BJ (cell line): ENCODE measurements at regions not wholly inside any gene's neighbourhood (a gene's known extent, or its start where the extent isn't known, plus 50 kb on each side); places are given as distances from the start of the nearest gene placed in this dataset.

Experiments used
- CTCF ChIA-PET: fragments of 350-600 bp; formaldehyde crosslinking; extraction: SDS; loops from one replicate; lab custom pipeline; 2021; ENCODE audit warnings: antibody characterized with exemption, inconsistent platforms; lab: Yijun Ruan, JAX
- POLR2A ChIA-PET: fragments of 300-600 bp; sonication (Branson Sonifier 250); formaldehyde crosslinking; extraction: SDS; loops from one replicate; lab custom pipeline; 2021; ENCODE audit warnings: antibody characterized with exemption; lab: Charles Lee
- DNase-seq: peaks from one replicate; pipeline ENCODE4 v3.0.0-alpha.2; 2011; ENCODE audit warnings: low read depth
- H3K27me3 ChIP-seq: 2 replicates; pipeline ENCODE4 v1.6.0; 2011; ENCODE audit warnings: low read length; ENCODE audit not compliant: control insufficient read depth, insufficient read depth
- H3K36me3 ChIP-seq: 2 replicates; pipeline ENCODE4 v1.5.1; 2011; ENCODE audit warnings: low read length; ENCODE audit not compliant: control insufficient read depth, insufficient read depth
- H3K4me3 ChIP-seq: 2 replicates; pipeline ENCODE4 v1.5.1; 2011; ENCODE audit warnings: low read depth, mild to moderate bottlenecking, control low read depth, low read length
- CTCF ChIP-seq: IDR thresholded peaks from 2 replicates; pipeline ENCODE4 v1.5.1; 2011; ENCODE audit warnings: low read depth, mild to moderate bottlenecking, control low read depth, inconsistent platforms, low read length, moderate library complexity; ENCODE audit not compliant: insufficient read depth

- Histone ChIP-seq H3K36me3 (no peaks in the 10 kb centered on the region), H3K4me3 (no peak overlapping the region), H3K27me3 (peaks cover 7% of the 10 kb centered on the region)
- no peak for TF ChIP-seq CTCF
- DNase-seq = no peak
- CTCF ChIA-PET = no interaction called here
- POLR2A ChIA-PET = no interaction called here
These were observed 206.2 kb upstream of the CADM1 start for GRCh38 chr11:115710426-115710825.

GRCh38 chr11:115709297-115709696 lies 205.1 kb upstream of the CADM1 start:
- Histone ChIP-seq H3K27me3 (peaks cover 7% of the 10 kb centered on the region), H3K4me3 (no peak overlapping the region), H3K36me3 (no peaks in the 10 kb centered on the region)
- ChIA-PET CTCF (no interaction called here), POLR2A (no interaction called here)
- no peak for DNase-seq
- TF ChIP-seq CTCF = no peak

- DNase-seq = no peak
- peaks cover 7% of the 10 kb centered on the region for H3K27me3 ChIP-seq
- ChIA-PET CTCF (no interaction called here), POLR2A (no interaction called here)
- no peak for TF ChIP-seq CTCF
- no peak overlapping the region for H3K4me3 ChIP-seq
- no peaks in the 10 kb centered on the region for H3K36me3 ChIP-seq
These were observed 203.1 kb upstream of the CADM1 start for GRCh38 chr11:115707180-115707905.

GRCh38 chr11:115706626-115707135 lies 202.5 kb upstream of the CADM1 start:
- ChIA-PET CTCF (no interaction called here), POLR2A (no interaction called here)
- no peak for DNase-seq
- Histone ChIP-seq H3K4me3 (no peak overlapping the region), H3K27me3 (peaks cover 7% of the 10 kb centered on the region), H3K36me3 (no peaks in the 10 kb centered on the region)
- no peak for TF ChIP-seq CTCF

GRCh38 chr11:115705200-115705599 lies 201.0 kb upstream of the CADM1 start:
- ChIA-PET CTCF (interaction anchor here (0.6 to 1.0 kb wide), 2 partner anchors 14 to 39 kb away, joined by 3 read pairs; no protein-coding TSS in a partner anchor), POLR2A (no interaction called here)
- Histone ChIP-seq H3K27me3 (no peaks in the 10 kb centered on the region; the same call in 1 of the 2 replicates), H3K4me3 (no peak overlapping the region), H3K36me3 (no peaks in the 10 kb centered on the region)
- DNase-seq = no peak
- TF ChIP-seq CTCF = no peak
